Esophagus muscularis mucosa (tissue), 4 donors: ENCODE measurements at regions not wholly inside any gene's neighbourhood (a gene's known extent, or its start where the extent isn't known, plus 50 kb on each side); places are given as distances from the start of the nearest gene placed in this dataset.

Source experiments
- EP300 ChIP-seq: sonication (generic); formaldehyde crosslinking; IDR thresholded peaks from one replicate; pipeline ENCODE4 v1.6.1; 2017; ENCODE audit warnings: antibody characterized with exemption
- POLR2A ChIP-seq: fragments of 450-650 bp; IDR thresholded peaks from one replicate; pipeline ENCODE4 v1.6.1; 2017; ENCODE audit warnings: antibody characterized with exemption, moderate library complexity, mild to moderate bottlenecking, low read depth
- POLR2AphosphoS5 ChIP-seq, 2 donors: sonication (generic); formaldehyde crosslinking; IDR thresholded peaks; one replicate each; pipeline ENCODE4 v1.6.1; 2017; ENCODE audit warnings: antibody characterized with exemption in 2 of 2
- TF ChIP-seq, protein P1 (sequence below), 3 experiments: fragments of 200-600 bp in 2 of 3; fragments of 450-650 bp in 1 of 3; sonication (generic) in 2 of 3; IDR thresholded peaks; one replicate each; pipeline ENCODE4 v1.5.1; 2017 to 2019; ENCODE audit warnings: antibody characterized with exemption in 3 of 3, mild to moderate bottlenecking in 2 of 3, moderate library complexity in 1 of 3

DNA sequence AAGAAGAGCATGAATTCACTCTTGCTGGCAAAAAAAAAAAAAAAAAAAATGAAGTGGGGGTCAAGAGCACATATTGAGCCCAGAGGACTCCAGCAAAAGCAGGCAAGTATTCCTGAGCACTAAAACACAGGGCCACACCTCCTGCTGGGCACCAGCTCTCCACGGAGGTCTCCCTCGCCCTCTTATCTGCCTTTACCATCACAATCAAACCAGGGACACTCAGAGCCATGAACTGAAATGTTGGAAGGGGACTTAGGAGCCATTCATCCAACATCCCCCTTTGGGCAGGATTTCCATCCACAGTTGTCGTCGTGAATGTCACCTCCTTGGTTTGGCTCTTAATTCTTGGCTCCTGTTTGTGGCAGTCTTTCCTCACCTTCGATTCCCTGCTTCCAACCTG is 89.8 kb upstream of the GNAO1 start:
- TF ChIP-seq, protein P1, sequence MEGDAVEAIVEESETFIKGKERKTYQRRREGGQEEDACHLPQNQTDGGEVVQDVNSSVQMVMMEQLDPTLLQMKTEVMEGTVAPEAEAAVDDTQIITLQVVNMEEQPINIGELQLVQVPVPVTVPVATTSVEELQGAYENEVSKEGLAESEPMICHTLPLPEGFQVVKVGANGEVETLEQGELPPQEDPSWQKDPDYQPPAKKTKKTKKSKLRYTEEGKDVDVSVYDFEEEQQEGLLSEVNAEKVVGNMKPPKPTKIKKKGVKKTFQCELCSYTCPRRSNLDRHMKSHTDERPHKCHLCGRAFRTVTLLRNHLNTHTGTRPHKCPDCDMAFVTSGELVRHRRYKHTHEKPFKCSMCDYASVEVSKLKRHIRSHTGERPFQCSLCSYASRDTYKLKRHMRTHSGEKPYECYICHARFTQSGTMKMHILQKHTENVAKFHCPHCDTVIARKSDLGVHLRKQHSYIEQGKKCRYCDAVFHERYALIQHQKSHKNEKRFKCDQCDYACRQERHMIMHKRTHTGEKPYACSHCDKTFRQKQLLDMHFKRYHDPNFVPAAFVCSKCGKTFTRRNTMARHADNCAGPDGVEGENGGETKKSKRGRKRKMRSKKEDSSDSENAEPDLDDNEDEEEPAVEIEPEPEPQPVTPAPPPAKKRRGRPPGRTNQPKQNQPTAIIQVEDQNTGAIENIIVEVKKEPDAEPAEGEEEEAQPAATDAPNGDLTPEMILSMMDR (IDR thresholded peaks at IDR 0.05) = no peak
- TF ChIP-seq POLR2A (no peak), POLR2AphosphoS5 (IDR thresholded peaks at IDR 0.05) (no peak), EP300 (no peak)
